Thoracic aorta (tissue), 2 donors: ENCODE measurements at regions not wholly inside any gene's neighbourhood (a gene's known extent, or its start where the extent isn't known, plus 50 kb on each side); places are given as distances from the start of the nearest gene placed in this dataset.

Experiments used
- ATAC-seq: fragments of 150-250 bp; one replicate; pipeline ENCODE4 v1.8.0; 2017; ENCODE audit warnings: low read depth; ENCODE audit not compliant: insufficient number of reproducible peaks, low FRiP score
- DNase-seq: peaks from one replicate; pipeline ENCODE4 v3.0.0-alpha.2; 2020; ENCODE audit warnings: low spot score
- H3K27ac ChIP-seq, 2 donors: fragments of 200-600 bp; sonication (generic); 1 replicate in 1 of 2; 2 replicates in 1 of 2; pipeline ENCODE4 v1.5.1; 2016; ENCODE audit warnings: mild to moderate bottlenecking in 2 of 2, moderate library complexity in 2 of 2
- H3K27me3 ChIP-seq: fragments of 200-600 bp; sonication (generic); replicated peaks from 2 replicates; pipeline ENCODE4 v1.6.0; 2016; ENCODE audit warnings: mild to moderate bottlenecking; ENCODE audit not compliant: insufficient read depth
- H3K36me3 ChIP-seq: fragments of 200-600 bp; sonication (generic); one replicate; pipeline ENCODE4 v1.5.1; 2016
- H3K4me1 ChIP-seq, 2 donors: fragments of 200-600 bp; sonication (generic); 1 replicate in 1 of 2; 2 replicates in 1 of 2; pipeline versions ENCODE4 v1.5.1 to v1.6.0; 2016; ENCODE audit warnings: low read depth in 2 of 2, mild to moderate bottlenecking in 1 of 2; ENCODE audit not compliant: control insufficient read depth in 1 of 2
- H3K4me3 ChIP-seq: fragments of 200-600 bp; sonication (generic); 2 replicates; pipeline ENCODE4 v1.5.1; 2016; ENCODE audit warnings: mild to moderate bottlenecking
- H3K9me3 ChIP-seq: fragments of 200-600 bp; sonication (generic); 2 replicates; pipeline ENCODE4 v1.5.1; 2016
- CTCF ChIP-seq: fragments of 200-600 bp; sonication (generic); IDR thresholded peaks from one replicate; pipeline ENCODE4 v1.5.1; 2019; ENCODE audit warnings: antibody characterized with exemption

- no peaks in the 10 kb centered on the region for H3K9me3 ChIP-seq
- H3K4me1 ChIP-seq, result peaks cover 0 to 10% of the 10 kb centered on the region in 2 donors
- H3K27me3 ChIP-seq, result no peaks in the 10 kb centered on the region
- DNase-seq (no peak), ATAC-seq (no peak)
- H3K27ac ChIP-seq, result peak overlapping the region in 1 of 2 donors; percentile 43
- no peak for TF ChIP-seq CTCF
- no peaks in the 10 kb centered on the region for H3K36me3 ChIP-seq
- peak overlapping the region; percentile 59 for H3K4me3 ChIP-seq
These were observed 164.4 kb upstream of the RORA start for GRCh38 chr15:61393524-61393923.

DNA sequence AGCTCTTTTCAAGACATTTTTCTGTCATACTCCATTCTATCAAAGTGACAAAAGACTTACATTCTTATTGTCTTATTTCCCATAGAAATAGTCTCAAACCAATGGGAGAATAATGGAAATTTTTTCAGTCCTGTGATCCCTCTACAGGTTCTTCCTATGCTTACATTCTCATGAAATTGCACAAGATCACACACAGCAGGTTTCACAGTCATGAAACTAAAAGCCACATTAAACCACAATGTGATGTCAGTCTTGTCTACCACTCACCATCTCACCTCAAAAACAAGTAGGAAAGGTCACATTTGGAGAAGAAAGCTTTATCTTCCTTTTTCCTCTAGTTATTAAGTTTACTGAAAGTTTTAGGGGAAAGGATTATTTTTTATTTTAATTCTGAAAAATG is 161.0 kb upstream of the RORA start:
- DNase-seq (no peak), ATAC-seq (no peak)
- TF ChIP-seq CTCF, result no peak
- H3K4me3 ChIP-seq, result no peak overlapping the region
- H3K9me3 ChIP-seq, result no peaks in the 10 kb centered on the region
- no peaks in the 10 kb centered on the region for H3K36me3 ChIP-seq
- peaks cover 0 to 10% of the 10 kb centered on the region in 2 donors for H3K4me1 ChIP-seq
- no peak overlapping the region for H3K27ac ChIP-seq
- no peaks in the 10 kb centered on the region for H3K27me3 ChIP-seq

GRCh38 chr15:61389334-61390028 is 160.4 kb upstream of the RORA start:
- no peak overlapping the region for H3K4me3 ChIP-seq
- ATAC-seq (no peak), DNase-seq (no peak)
- H3K4me1 ChIP-seq, result peaks cover 0 to 10% of the 10 kb centered on the region in 2 donors
- no peaks in the 10 kb centered on the region for H3K36me3 ChIP-seq
- no peaks in the 10 kb centered on the region for H3K9me3 ChIP-seq
- H3K27me3 ChIP-seq, result no peaks in the 10 kb centered on the region
- no peak for TF ChIP-seq CTCF
- H3K27ac ChIP-seq, result no peak overlapping the region

- no peak for DNase-seq
- ATAC-seq, result no peak
- Histone ChIP-seq H3K4me3 (no peak overlapping the region), H3K4me1 (peaks cover 0 to under 1% of the 10 kb centered on the region in 2 donors), H3K9me3 (no peaks in the 10 kb centered on the region), H3K27ac (no peak overlapping the region), H3K36me3 (no peaks in the 10 kb centered on the region), H3K27me3 (no peaks in the 10 kb centered on the region)
- TF ChIP-seq CTCF, result no peak
These were observed 158.6 kb upstream of the RORA start for GRCh38 chr15:61387675-61388074.

- H3K27ac ChIP-seq, result no peak overlapping the region
- H3K4me1 ChIP-seq, result no peaks in the 10 kb centered on the region
- ATAC-seq, result no peak
- no peaks in the 10 kb centered on the region for H3K36me3 ChIP-seq
- no peaks in the 10 kb centered on the region for H3K9me3 ChIP-seq
- no peak overlapping the region for H3K4me3 ChIP-seq
- H3K27me3 ChIP-seq, result no peaks in the 10 kb centered on the region
- no peak for TF ChIP-seq CTCF
- DNase-seq, result no peak
These were observed 154.3 kb upstream of the RORA start for GRCh38 chr15:61383421-61383820.
